HEK293 (cell line): ENCODE measurements at regions not wholly inside any gene's neighbourhood (a gene's known extent, or its start where the extent isn't known, plus 50 kb on each side); places are given as distances from the start of the nearest gene placed in this dataset.

Experiments used
- CTCF ChIA-PET: fragments of 350-600 bp; formaldehyde crosslinking; extraction: SDS; loops from one replicate; lab custom pipeline; 2021; ENCODE audit warnings: antibody characterized with exemption; lab: Yijun Ruan, JAX
- POLR2A ChIA-PET: fragments of 300-600 bp; formaldehyde crosslinking; extraction: SDS; loops from one replicate; lab custom pipeline; 2020; ENCODE audit warnings: antibody characterized with exemption, inconsistent platforms; lab: Yijun Ruan, JAX
- H3K27ac ChIP-seq: fragments of 200-500 bp; sonication (Bioruptor generic); 2 replicates; pipeline ENCODE4 v1.5.1; 2014; ENCODE audit warnings: low read depth, low read length, control low read depth, inconsistent platforms; ENCODE audit errors: extremely low read depth
- H3K36me3 ChIP-seq, 2 experiments: fragments of 200-500 bp in 1 of 2; sonication (Bioruptor generic) in 1 of 2; 1 replicate in 1 of 2; 2 replicates in 1 of 2; pipeline ENCODE4 v1.5.1; 2014 to 2017; ENCODE audit warnings: inconsistent platforms in 2 of 2, low read length in 2 of 2; ENCODE audit not compliant: control insufficient read depth in 2 of 2, insufficient read depth in 1 of 2
- H3K4me1 ChIP-seq: fragments of 200-500 bp; sonication (Bioruptor generic); 2 replicates; pipeline ENCODE4 v1.5.1; 2014; ENCODE audit warnings: mild to moderate bottlenecking, low read length, inconsistent platforms; ENCODE audit not compliant: control insufficient read depth, insufficient read depth
- H3K4me3 ChIP-seq: 2 replicates; pipeline ENCODE4 v1.5.1; 2011; ENCODE audit warnings: low read depth, mild to moderate bottlenecking, control low read depth, low read length, moderate library complexity
- H3K9me3 ChIP-seq: fragments of 200-500 bp; sonication (Bioruptor generic); 2 replicates; pipeline ENCODE4 v1.5.1; 2014; ENCODE audit warnings: low read depth, low read length, inconsistent platforms; ENCODE audit not compliant: control insufficient read depth, insufficient read depth
- AEBP2 ChIP-seq: fragments of 450-650 bp; formaldehyde crosslinking; IDR thresholded peaks from 2 replicates; pipeline ENCODE4 v1.5.1; 2016; ENCODE audit warnings: missing biosample characterization, missing genetic modification characterization, borderline replicate concordance
- FEZF1 ChIP-seq: fragments of 450-650 bp; formaldehyde crosslinking; IDR thresholded peaks from 2 replicates; pipeline ENCODE4 v1.5.1; 2016; ENCODE audit warnings: missing biosample characterization, missing genetic modification characterization
- HIC1 ChIP-seq: fragments of 450-650 bp; formaldehyde crosslinking; IDR thresholded peaks from 2 replicates; pipeline ENCODE4 v1.5.1; 2016; ENCODE audit warnings: missing biosample characterization, missing genetic modification characterization
- HOXC10 ChIP-seq: sonication (generic); formaldehyde crosslinking; IDR thresholded peaks from 2 replicates; pipeline ENCODE4 v1.8.1; 2023; ENCODE audit warnings: mild to moderate bottlenecking, missing genetic modification reagents
- KLF7 ChIP-seq: fragments of 450-650 bp; formaldehyde crosslinking; IDR thresholded peaks from 2 replicates; pipeline ENCODE4 v1.5.1; 2016; ENCODE audit warnings: missing biosample characterization, missing genetic modification characterization, borderline replicate concordance
- MYNN ChIP-seq: fragments of 450-650 bp; formaldehyde crosslinking; IDR thresholded peaks from 2 replicates; pipeline ENCODE4 v1.5.1; 2016; ENCODE audit warnings: missing biosample characterization, missing genetic modification characterization, borderline replicate concordance
- TCF7L2 ChIP-seq: IDR thresholded peaks from 2 replicates; pipeline ENCODE4 v1.6.1; 2011; ENCODE audit warnings: low read depth, mild to moderate bottlenecking, inconsistent platforms, low read length, moderate library complexity, borderline replicate concordance
- YY2 ChIP-seq: fragments of 450-650 bp; formaldehyde crosslinking; IDR thresholded peaks from 2 replicates; pipeline ENCODE4 v1.5.1; 2016; ENCODE audit warnings: missing biosample characterization, missing genetic modification characterization
- ZBTB48 ChIP-seq: fragments of 450-650 bp; formaldehyde crosslinking; IDR thresholded peaks from 2 replicates; pipeline ENCODE4 v1.5.1; 2016; ENCODE audit warnings: missing biosample characterization, missing genetic modification characterization
- ZBTB7A ChIP-seq: fragments of 450-650 bp; formaldehyde crosslinking; IDR thresholded peaks from 2 replicates; pipeline ENCODE4 v1.5.1; 2016; ENCODE audit warnings: low read depth, missing biosample characterization, missing genetic modification characterization
- ZEB2 ChIP-seq: fragments of 450-650 bp; formaldehyde crosslinking; IDR thresholded peaks from 2 replicates; pipeline ENCODE4 v1.5.1; 2016; ENCODE audit warnings: missing biosample characterization, missing genetic modification characterization
- ZFP37 ChIP-seq: fragments of 450-650 bp; formaldehyde crosslinking; IDR thresholded peaks from 2 replicates; pipeline ENCODE4 v1.5.1; 2016; ENCODE audit warnings: missing biosample characterization, missing genetic modification characterization
- ZIC2 ChIP-seq: fragments of 450-650 bp; formaldehyde crosslinking; IDR thresholded peaks from 2 replicates; pipeline ENCODE4 v1.5.1; 2016; ENCODE audit warnings: missing biosample characterization, missing genetic modification characterization
- ZNF221 ChIP-seq: fragments of 450-650 bp; formaldehyde crosslinking; IDR thresholded peaks from 2 replicates; pipeline ENCODE4 v1.5.1; 2017; ENCODE audit warnings: missing biosample characterization, missing genetic modification characterization, borderline replicate concordance
- ZNF292 ChIP-seq: fragments of 450-650 bp; formaldehyde crosslinking; IDR thresholded peaks from 2 replicates; pipeline ENCODE4 v1.5.1; 2016; ENCODE audit warnings: low read depth, missing biosample characterization, missing genetic modification characterization, borderline replicate concordance
- ZNF404 ChIP-seq: fragments of 450-650 bp; formaldehyde crosslinking; IDR thresholded peaks from 2 replicates; pipeline ENCODE4 v1.5.1; 2017; ENCODE audit warnings: missing biosample characterization, missing genetic modification characterization
- ZNF426 ChIP-seq: fragments of 450-650 bp; formaldehyde crosslinking; IDR thresholded peaks from 2 replicates; pipeline ENCODE4 v1.5.1; 2017; ENCODE audit warnings: missing biosample characterization, missing genetic modification characterization, mild to moderate bottlenecking, inconsistent platforms, moderate library complexity
- ZNF645 ChIP-seq: fragments of 450-650 bp; formaldehyde crosslinking; IDR thresholded peaks from 2 replicates; pipeline ENCODE4; 2016; ENCODE audit warnings: missing biosample characterization, missing genetic modification characterization
- ZNF660 ChIP-seq: fragments of 450-650 bp; IDR thresholded peaks from 2 replicates; pipeline ENCODE4 v1.5.1; 2018; ENCODE audit warnings: missing biosample characterization, mild to moderate bottlenecking, missing genetic modification characterization
- ZNF837 ChIP-seq: fragments of 450-650 bp; formaldehyde crosslinking; IDR thresholded peaks from 2 replicates; pipeline ENCODE4 v1.5.1; 2016; ENCODE audit warnings: missing biosample characterization, missing genetic modification characterization
- ZSCAN30 ChIP-seq: fragments of 450-650 bp; IDR thresholded peaks from 2 replicates; pipeline ENCODE4 v1.5.1; 2018; ENCODE audit warnings: missing biosample characterization, mild to moderate bottlenecking, missing genetic modification characterization, moderate library complexity

GRCh38 chr5:135115591-135115990, 81.6 kb upstream of the PITX1 start (continued):
- TF ChIP-seq AEBP2 (tag by site-specific recombination) (no peak), MYNN (no peak), ZBTB48 (tag by site-specific recombination) (no peak)

- no peak overlapping the region for H3K4me3 ChIP-seq
- POLR2A ChIA-PET, result no interaction called here
- TF ChIP-seq ZIC2 (tag by site-specific recombination), result no peak
- TF ChIP-seq FEZF1 (tag by site-specific recombination), result no peak
- no peak for TF ChIP-seq ZNF292 (tag by site-specific recombination)
- TF ChIP-seq ZFP37, result no peak
- TF ChIP-seq HOXC10, result no peak
- no peak for TF ChIP-seq ZNF837 (tag by site-specific recombination)
- no peak for TF ChIP-seq ZNF221 (tag by site-specific recombination)
- no peak for TF ChIP-seq KLF7 (tag by site-specific recombination)
- TF ChIP-seq TCF7L2, result no peak
- TF ChIP-seq HIC1 (tag by site-specific recombination), result no peak
- TF ChIP-seq ZNF426, result no peak
- H3K9me3 ChIP-seq, result no peaks in the 10 kb centered on the region
- H3K4me1 ChIP-seq, result 0 out of 2 replicates have a peak, but pooled peaks cover 3% of the 10 kb centered on the region
- H3K27ac ChIP-seq, result no peak overlapping the region
- CTCF ChIA-PET, result no interaction called here
- H3K36me3 ChIP-seq, result no peaks in the 10 kb centered on the region
These were observed 80.7 kb upstream of the PITX1 start for GRCh38 chr5:135114759-135115158.

- Histone ChIP-seq H3K27ac (no peak overlapping the region), H3K4me3 (no peak overlapping the region), H3K36me3 (no peaks in the 10 kb centered on the region), H3K9me3 (no peaks in the 10 kb centered on the region), H3K4me1 (0 out of 2 replicates have a peak, but pooled peaks cover 3% of the 10 kb centered on the region)
- CTCF ChIA-PET, result no interaction called here
- no peak for TF ChIP-seq ZSCAN30 (tag by site-specific recombination)
- no peak for TF ChIP-seq ZEB2 (tag by site-specific recombination)
- no peak for TF ChIP-seq ZNF404 (tag by site-specific recombination)
- TF ChIP-seq ZIC2 (tag by site-specific recombination), result peak; percentile 46
- no peak for TF ChIP-seq ZNF645
- no peak for TF ChIP-seq ZBTB7A (tag by site-specific recombination)
- TF ChIP-seq YY2, result no peak
- no peak for TF ChIP-seq ZNF660 (tag by site-specific recombination)
- TF ChIP-seq, all 188 proteins: peak for 1
- POLR2A ChIA-PET, result interaction anchor here (0.6 to 0.7 kb wide), 2 partner anchors 79 to 445 kb away, joined by 3 to 5 read pairs; no protein-coding TSS in a partner anchor
These were observed 78.1 kb upstream of the PITX1 start for GRCh38 chr5:135112008-135112725.
